HK-2 (cell line): ENCODE measurements at regions not wholly inside any gene's neighbourhood (a gene's known extent, or its start where the extent isn't known, plus 50 kb on each side); places are given as distances from the start of the nearest gene placed in this dataset.

Experiments used
- DNase-seq: peaks from one replicate; pipeline ENCODE4 v3.0.0-alpha.2; 2018; ENCODE audit not compliant: unreplicated experiment

DNA sequence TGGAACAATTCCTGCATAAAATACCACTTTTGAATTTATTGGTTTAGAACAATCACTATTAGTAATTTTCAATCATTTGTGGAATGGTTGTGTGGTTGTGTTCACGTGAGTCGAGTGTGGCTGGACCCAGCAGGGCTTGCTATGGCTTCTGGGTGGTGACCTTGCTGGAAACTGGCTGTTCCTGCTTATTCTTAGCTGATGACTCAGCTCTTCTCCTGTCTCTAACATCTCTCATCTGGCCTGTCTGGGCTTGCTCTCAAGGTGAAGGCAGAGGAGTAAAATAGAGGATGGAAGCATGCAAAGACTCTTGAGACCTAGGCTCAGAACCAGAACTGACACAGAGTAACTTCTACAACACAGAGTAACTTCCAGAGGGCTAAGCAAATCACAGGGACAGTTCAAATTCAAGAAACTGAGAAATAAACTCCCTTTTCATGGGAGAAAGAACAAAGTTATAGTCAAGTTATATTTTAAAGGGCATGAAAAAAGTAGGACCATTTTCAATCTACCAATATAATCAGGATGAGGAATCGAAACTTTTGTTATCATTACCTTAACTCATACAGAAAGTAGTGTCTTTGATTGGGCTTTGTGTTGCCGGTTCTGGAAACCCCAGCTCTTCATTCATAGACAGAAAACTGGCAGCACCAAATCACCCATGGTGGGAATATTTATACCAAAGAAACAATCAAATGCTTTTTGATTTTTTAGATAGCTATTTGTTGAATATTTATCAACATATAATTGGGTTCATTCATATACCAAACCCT lies 665.1 kb downstream of the CDH18 start:
- peak; percentile 16 for DNase-seq

DNA sequence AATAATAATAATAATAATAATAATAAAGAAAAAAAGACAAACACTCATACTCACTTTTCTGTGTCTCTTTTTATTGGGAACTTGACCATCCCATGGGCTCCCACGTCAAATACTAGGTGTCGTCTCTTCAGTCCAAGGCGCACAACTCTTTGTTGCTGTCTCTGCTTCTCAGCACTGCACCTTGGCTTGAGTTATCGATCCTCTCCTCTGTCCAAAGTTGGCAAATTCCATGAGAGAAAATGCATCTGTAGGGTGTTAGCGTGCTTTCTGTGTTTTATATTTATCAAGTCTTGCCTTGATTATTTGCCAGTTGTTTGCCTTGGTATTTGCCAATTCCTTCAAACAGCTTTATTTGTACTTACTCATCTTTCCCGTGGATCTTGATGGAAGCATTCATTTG lies 653.7 kb downstream of the CDH18 start:
- DNase-seq = no peak

DNA sequence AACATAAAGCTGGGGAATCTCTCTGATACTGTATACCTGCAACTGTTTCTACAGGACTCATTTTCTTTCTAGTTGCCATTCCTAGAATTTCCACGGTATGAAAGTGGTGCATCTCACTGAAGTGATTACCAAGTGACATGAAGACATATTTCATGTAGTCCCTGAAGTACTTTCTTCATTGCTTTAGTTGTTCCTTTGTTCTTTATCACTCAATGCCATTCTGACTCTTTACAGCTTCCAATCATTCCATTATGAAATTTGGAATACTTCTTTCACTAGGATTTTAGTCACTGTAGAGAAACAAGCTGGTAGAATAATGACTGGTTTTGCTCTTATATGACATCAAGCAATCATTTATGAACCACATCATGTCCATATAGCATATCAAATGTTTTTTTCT lies 645.1 kb downstream of the CDH18 start:
- DNase-seq = no peak

DNA sequence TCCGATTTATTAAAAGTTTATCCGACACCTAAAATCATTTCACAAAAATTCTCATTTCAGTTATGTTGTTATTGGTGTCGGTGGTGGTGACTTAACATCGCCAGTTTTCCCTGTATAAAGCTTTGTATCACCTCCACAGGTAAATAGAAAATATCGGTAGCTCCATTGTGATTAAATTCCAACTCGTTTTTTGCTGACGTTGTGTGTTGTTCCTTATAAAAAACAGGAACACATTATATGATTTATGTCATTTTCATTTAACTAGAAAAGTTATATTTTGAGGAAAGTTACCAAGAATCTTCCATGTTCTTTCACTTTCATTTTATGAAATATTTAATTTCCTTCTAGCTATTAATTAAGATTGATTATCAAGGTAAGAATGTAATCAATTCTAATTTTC lies 635.9 kb downstream of the CDH18 start:
- DNase-seq = no peak

DNA sequence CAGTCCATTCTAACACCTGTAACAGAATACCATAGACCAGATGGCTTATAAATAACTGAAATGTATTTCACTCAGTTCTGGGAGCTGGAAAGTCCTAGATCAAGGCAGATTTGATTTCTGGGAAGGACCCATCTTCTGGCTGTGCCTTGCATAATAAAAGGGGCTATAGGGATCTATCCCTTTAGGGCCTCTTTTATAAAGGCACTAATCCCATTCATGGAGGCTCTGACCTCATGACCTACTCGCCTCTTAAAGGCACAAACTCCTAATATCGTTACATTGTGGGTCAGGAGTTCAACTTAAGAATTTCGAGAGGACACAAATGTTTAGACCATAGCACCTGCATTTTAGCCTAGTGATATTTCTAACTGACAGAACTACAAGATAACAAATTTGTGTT lies 619.0 kb downstream of the CDH18 start:
- DNase-seq = no peak

DNA sequence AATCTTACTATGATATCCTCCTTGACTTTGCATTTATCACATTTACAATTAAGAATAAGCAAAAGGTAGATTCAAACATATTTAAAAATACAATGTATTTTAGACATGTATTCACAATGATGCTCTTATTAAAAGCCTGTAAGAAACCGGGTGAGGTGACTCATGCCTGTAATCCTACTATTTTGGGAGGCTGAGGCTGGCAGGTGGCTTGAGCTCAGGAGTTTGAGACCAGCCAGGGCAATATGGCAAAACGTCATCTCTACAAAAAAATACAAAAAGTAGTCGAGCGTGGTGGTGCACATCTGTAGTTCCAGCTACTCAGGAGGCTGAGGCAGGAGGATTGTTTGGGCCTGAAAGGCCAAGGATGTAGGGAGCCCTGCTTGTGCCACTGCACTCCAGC lies 618.4 kb downstream of the CDH18 start:
- no peak for DNase-seq

DNA sequence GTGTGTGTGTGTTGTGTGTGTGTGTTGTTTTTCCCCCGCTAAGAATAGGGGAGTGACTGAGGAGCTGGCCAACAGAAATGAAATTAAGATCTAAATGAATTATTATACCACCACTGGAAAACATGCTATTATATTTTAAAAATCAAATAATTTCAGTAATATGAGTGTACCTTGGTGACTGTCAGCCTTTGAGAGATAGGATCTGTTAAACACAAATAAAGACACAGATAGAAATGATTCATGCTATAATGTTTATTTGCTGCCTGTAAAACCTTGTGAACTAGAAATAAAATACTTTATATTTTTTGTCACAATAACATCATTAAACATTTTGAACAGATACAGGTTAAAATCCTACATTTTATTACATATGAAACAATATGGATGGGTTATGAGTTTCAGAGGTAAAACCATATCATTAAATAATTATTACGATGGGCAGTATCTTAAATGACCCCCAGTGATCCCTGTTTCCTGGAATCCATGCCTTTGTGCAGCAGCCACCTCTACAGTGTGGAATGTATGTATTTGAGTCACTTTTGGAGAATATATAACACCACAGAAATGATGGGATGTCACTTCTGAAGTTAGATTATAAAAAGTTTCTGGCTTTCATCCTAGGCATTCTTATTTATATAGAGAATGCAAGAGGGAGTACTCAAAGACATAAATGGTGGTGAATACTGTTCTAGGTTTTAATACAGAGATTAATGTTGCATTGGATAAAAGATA lies 617.2 kb downstream of the CDH18 start:
- DNase-seq = no peak

DNA sequence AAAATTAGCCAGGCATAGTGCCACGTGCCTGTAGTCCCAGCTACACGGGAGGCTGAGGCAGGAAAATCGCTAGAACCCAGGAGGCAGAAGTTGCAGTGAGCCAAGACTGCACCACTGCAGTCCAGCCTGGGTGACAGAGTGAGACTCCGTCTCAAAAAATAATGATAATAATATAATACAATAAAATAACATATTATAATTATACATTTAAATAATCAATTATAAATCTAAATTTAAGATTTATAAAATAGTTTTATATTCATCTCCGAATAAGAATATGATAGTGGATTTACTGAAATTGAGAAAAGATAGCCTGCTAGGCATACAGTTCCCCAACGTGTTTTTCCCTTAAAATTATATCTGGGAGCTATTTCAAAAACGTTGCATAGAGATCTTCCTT lies 599.6 kb downstream of the CDH18 start:
- DNase-seq = no peak

DNA sequence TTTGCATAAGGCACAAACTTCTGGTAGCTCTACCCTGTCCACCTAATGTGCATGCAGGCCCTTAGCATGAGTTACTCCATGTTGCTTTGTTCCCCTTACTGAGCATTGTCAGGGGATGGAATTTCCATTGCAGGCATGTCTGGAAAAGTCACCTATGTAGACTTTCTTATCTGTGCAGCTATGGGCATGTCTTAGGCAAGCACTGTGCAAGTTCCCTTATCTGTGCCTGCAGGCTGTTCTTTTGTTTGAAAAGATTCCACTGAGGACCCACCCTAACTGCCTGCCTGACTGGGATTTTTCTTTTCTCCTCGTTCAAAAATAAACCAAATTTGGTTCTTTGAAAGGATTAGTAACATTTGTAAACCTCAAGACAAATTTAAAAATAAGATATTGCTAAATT lies 587.0 kb downstream of the CDH18 start:
- DNase-seq = no peak

DNA sequence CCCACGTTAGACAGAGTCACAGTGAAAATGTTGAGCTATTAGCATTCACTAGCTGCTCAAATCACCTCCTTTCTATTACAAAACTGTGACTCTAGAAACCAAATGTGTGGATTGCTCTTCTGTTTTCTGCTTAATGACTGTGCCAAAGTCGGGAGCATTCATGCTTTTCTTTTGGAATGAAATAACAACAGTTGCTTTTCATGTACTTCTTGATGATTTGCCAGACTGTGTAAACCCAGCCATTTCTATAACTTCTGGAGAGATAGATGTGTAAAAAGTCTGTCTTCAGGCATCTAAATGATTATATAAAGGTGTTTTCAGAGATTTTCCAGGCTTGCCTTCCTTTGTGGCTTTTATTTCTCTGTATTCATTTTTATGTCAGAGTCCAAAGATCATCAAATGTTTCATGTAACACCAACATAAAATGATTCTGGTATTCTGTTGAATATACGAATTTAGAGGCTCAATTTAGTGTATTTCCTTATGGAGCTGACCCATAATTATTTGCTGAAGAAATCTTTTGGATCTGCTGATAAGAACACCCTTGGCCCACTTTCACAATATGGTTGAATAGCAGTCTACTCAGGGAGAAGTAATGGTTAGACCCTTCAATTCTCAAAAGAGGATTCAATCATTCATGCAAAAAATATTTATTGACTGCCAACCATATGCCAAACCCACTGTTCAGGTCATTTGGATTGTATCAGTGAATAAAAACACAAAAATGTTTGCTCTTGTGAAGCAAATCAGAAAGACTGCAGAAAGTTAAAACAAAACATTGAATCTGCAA lies 581.2 kb downstream of the CDH18 start:
- no peak for DNase-seq

DNA sequence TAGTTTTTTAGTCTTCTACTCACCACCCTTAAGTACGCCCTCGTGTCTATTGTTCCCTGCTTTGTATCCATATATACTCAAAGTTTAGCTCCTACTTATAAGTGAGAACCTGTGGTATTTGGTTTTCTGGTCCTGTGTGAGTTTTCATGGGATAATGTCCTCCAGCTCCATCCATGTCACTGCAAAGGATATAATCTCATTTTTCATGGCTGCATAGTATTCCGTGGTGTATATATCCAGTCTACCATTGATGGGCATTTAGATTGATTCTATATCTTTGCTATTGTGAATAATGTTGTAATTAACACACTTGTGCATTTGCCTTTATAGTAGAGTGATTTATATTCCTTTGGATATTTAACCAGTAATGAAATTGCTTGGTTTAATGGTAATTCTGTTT lies 579.9 kb downstream of the CDH18 start:
- no peak for DNase-seq

DNA sequence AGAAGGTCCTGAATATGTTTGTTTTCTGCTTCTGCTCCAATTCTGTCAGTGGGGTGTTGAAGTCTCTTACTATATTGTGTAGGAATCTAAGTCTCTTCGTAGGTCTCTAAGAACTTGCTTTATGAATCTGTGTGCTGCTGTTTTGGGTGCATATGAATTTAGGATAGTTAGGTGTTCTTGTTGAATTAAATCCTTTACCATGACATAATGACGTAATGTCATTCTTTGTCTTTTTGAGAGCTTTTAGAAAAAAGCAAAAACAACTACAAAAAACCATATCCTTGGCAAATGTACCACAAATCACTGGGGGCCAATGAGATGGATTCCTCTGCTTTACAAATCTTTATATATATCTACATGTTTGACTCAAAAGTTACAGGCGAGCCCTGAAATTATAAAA lies 576.1 kb downstream of the CDH18 start:
- no peak for DNase-seq
